K562 (cell line): ENCODE measurements at regions not wholly inside any gene's neighbourhood (a gene's known extent, or its start where the extent isn't known, plus 50 kb on each side); places are given as distances from the start of the nearest gene placed in this dataset.

Experiments used
- ATAC-seq: fragments of 200-7000 bp; cut with Tn5 transposase; 3 replicates; pipeline ENCODE4 v1.9.1; 2020; ENCODE audit warnings: moderate library complexity
- BruUV-seq: library from RNA; stranded (reverse); fragments of 400-500 nt; replicated peaks from 2 replicates; lab custom pipeline; 2021; lab: Mats Ljungman, UMichigan
- CTCF ChIA-PET: fragments of 300-600 bp; formaldehyde crosslinking; extraction: SDS; loops from one replicate; lab custom pipeline; 2021; ENCODE audit warnings: low intra/inter-chr PET ratio; lab: Yijun Ruan, JAX
- POLR2A ChIA-PET: fragments of 300-600, 350-650 bp; sonication (Branson Sonifier 250); formaldehyde crosslinking; extraction: SDS; loops from one replicate; lab custom pipeline; 2021; ENCODE audit warnings: antibody characterized with exemption, inconsistent platforms; lab: Yijun Ruan, JAX
- DNase-seq, 4 experiments: peaks; one replicate each; pipeline versions ENCODE4 v3.0.0 to v3.0.0-alpha.2; 2011 to 2018; ENCODE audit warnings: low spot score in 3 of 4, mixed read lengths in 3 of 4; ENCODE audit errors: extremely low read depth in 1 of 4
- FAIRE-seq: peaks from 2 replicates; lab custom pipeline; 2011; peaks lifted over from hg19 to GRCh38; lab: Jason Lieb, UNC
- H2AFZ ChIP-seq: 2 replicates; pipeline ENCODE4 v1.6.0; 2011; ENCODE audit warnings: low read depth, low read length, control low read depth, inconsistent platforms
- H3K27ac ChIP-seq: fragments of 200-600 bp; 3 replicates; pipeline ENCODE4 v1.8.0; 2011; ENCODE audit warnings: low read depth, mild to moderate bottlenecking, control low read depth, inconsistent platforms, low read length, moderate library complexity, mixed read lengths; ENCODE audit errors: extremely low read depth
- H3K27me3 ChIP-seq, 2 experiments: fragments of 300-600 bp in 1 of 2; 2 replicates in 1 of 2; 3 replicates in 1 of 2; pipeline versions ENCODE4 v1.6.0 to v1.8.0; 2011; ENCODE audit warnings: inconsistent platforms in 2 of 2, low read length in 2 of 2, mild to moderate bottlenecking in 1 of 2, mixed read lengths in 1 of 2, moderate library complexity in 1 of 2; ENCODE audit not compliant: control insufficient read depth in 2 of 2, insufficient read depth in 2 of 2
- H3K36me3 ChIP-seq: fragments of 300-600 bp; 3 replicates; pipeline ENCODE4 v1.8.0; 2011; ENCODE audit warnings: mild to moderate bottlenecking, low read length, inconsistent platforms; ENCODE audit not compliant: control insufficient read depth, insufficient read depth
- H3K4me1 ChIP-seq, 2 experiments: fragments of 200-600 bp in 1 of 2; replicated peaks in 1 of 2; 2 replicates in 1 of 2; 3 replicates in 1 of 2; pipeline versions ENCODE4 v1.5.1 to v1.8.0; 2011; ENCODE audit warnings: inconsistent platforms in 2 of 2, low read length in 2 of 2, mild to moderate bottlenecking in 1 of 2, mixed read lengths in 1 of 2, moderate library complexity in 1 of 2; ENCODE audit not compliant: control insufficient read depth in 2 of 2, insufficient read depth in 2 of 2
- H3K4me2 ChIP-seq: 2 replicates; pipeline ENCODE4 v1.6.1; 2011; ENCODE audit warnings: low read length, control low read depth, inconsistent platforms, mixed read lengths; ENCODE audit not compliant: insufficient read depth
- H3K4me3 ChIP-seq: fragments of 200-600 bp; sonication (generic), shearing (Covaris generic); 2 replicates; pipeline ENCODE4 v1.5.1; 2016; ENCODE audit warnings: control low read depth, inconsistent platforms
- H3K79me2 ChIP-seq: fragments of 200-600 bp; 3 replicates; pipeline ENCODE4 v1.8.0; 2011; ENCODE audit warnings: low read length, inconsistent platforms; ENCODE audit not compliant: control insufficient read depth, insufficient read depth
- H3K9ac ChIP-seq, 2 experiments: 2 replicates each; pipeline versions ENCODE4 v1.6.0 to v1.6.1; 2011; ENCODE audit warnings: low read depth in 2 of 2, low read length in 2 of 2, control low read depth in 1 of 2, inconsistent platforms in 1 of 2, mild to moderate bottlenecking in 1 of 2, mixed read lengths in 1 of 2; ENCODE audit not compliant: insufficient read depth in 1 of 2
- H3K9me1 ChIP-seq: one replicate; pipeline ENCODE4 v1.6.0; 2011; ENCODE audit warnings: inconsistent platforms, mild to moderate bottlenecking, low read length, moderate library complexity; ENCODE audit not compliant: control insufficient read depth, insufficient read depth
- H3K9me3 ChIP-seq: replicated peaks from 2 replicates; pipeline ENCODE4 v1.5.1; 2011; ENCODE audit warnings: low read depth, low read length, inconsistent platforms; ENCODE audit not compliant: control insufficient read depth, insufficient read depth
- H4K20me1 ChIP-seq: replicated peaks from 2 replicates; pipeline ENCODE4 v1.6.1; 2011; ENCODE audit warnings: low read length, inconsistent platforms, mixed read lengths; ENCODE audit not compliant: control insufficient read depth, insufficient read depth
- CC2D1A ChIP-seq: fragments of 450-650 bp; IDR thresholded peaks from 2 replicates; pipeline ENCODE4 v1.6.1; 2017; ENCODE audit warnings: mild to moderate bottlenecking
- CEBPB ChIP-seq: fragments of 450-650 bp; IDR thresholded peaks from 2 replicates; pipeline ENCODE4 v1.6.1; 2016; ENCODE audit warnings: missing genetic modification characterization, missing compliant biosample characterization
- CEBPG ChIP-seq, 3 experiments: fragments of 200-800 bp in 1 of 3; sonication (Bioruptor generic) in 1 of 3; sonication (generic) in 1 of 3; formaldehyde crosslinking in 1 of 3; IDR thresholded peaks in 2 of 3; conservative IDR thresholded peaks in 1 of 3; 2 replicates each; pipeline versions ENCODE4 v1.6.1 to v1.8.0; 2016 to 2022; ENCODE audit warnings: missing compliant biosample characterization in 2 of 3, missing genetic modification characterization in 2 of 3, mild to moderate bottlenecking in 1 of 3, missing genetic modification reagents in 1 of 3
- CXXC5 ChIP-seq: fragments of 250-450 bp; sonication (Bioruptor Pico); IDR thresholded peaks from 2 replicates; pipeline ENCODE4 v1.8.0; 2022; ENCODE audit warnings: inconsistent platforms, mild to moderate bottlenecking, moderate library complexity
- GATAD2A ChIP-seq: fragments of 450-650 bp; IDR thresholded peaks from 2 replicates; pipeline ENCODE4 v1.6.1; 2017
- LCOR ChIP-seq: sonication (generic); formaldehyde crosslinking; IDR thresholded peaks from 2 replicates; pipeline ENCODE4 v1.8.0; 2022; ENCODE audit warnings: mild to moderate bottlenecking, missing genetic modification reagents
- SRSF9 ChIP-seq: fragments of 200-400 bp; formaldehyde crosslinking; IDR thresholded peaks from 2 replicates; pipeline ENCODE4 v1.6.1; 2017; ENCODE audit warnings: low read depth, low read length, borderline replicate concordance
- XRCC4 ChIP-seq: IDR thresholded peaks from one replicate; pipeline ENCODE4 v1.6.1; 2011; ENCODE audit not compliant: insufficient read depth, insufficient read length; ENCODE audit errors: extremely low read depth
- ZNF644 ChIP-seq: fragments of 200-800 bp; sonication (Bioruptor generic); IDR thresholded peaks from 2 replicates; pipeline ENCODE4 v1.6.1; 2016; ENCODE audit warnings: low read depth, missing genetic modification characterization, missing compliant biosample characterization
- ZNF717 ChIP-seq: fragments of 250-450 bp; sonication (Bioruptor Pico); IDR thresholded peaks from 2 replicates; pipeline ENCODE4 v1.5.0; 2021
- WGBS: fragments of 100-300 bp; shearing (Covaris generic); methylation state at CpG from one replicate; pipeline ENCODE4 v1.1.6; 2016; ENCODE audit warnings: low coverage, mixed read lengths; ENCODE audit not compliant: insufficient coverage; ENCODE audit errors: missing lambda C conversion rate; 5-methylcytosine and 5-hydroxymethylcytosine counted together
- in situ Hi-C: fragments of 300-500 bp; cut with MboI; formaldehyde crosslinking; loops from 4 replicates; pipeline ENCODE4 v1.15.0; 2018; ENCODE audit warnings: inconsistent platforms, mixed read lengths
- intact Hi-C: fragments of 100-400 bp; cut with micrococcal nuclease; formaldehyde crosslinking; loops from 2 replicates; pipeline ENCODE4 v1.14.2; 2022

GRCh38 chr1:55472115-55472514, 257.0 kb upstream of the USP24 start:
- Histone ChIP-seq H3K79me2 (no peaks in the 10 kb centered on the region), H4K20me1 (no peaks in the 10 kb centered on the region), H3K36me3 (no peaks in the 10 kb centered on the region), H3K9ac (no peak overlapping the region), H3K4me3 (no peak overlapping the region), H3K27ac (no peak overlapping the region), H3K4me1 (peaks cover 10 to 30% of the 10 kb centered on the region in 2 experiments; a peak in 4 of 5 replicates), H3K4me2 (no peak overlapping the region), H3K9me3 (no peaks in the 10 kb centered on the region), H2AFZ (peak overlapping the region; percentile 66), H3K9me1 (no peaks in the 10 kb centered on the region), H3K27me3 (no peaks in the 10 kb centered on the region)
- no peak for TF ChIP-seq ZNF644 (tag)
- TF ChIP-seq CC2D1A: no peak
- no peak for TF ChIP-seq CEBPG (CRISPR knock-in tag; IDR thresholded peaks at IDR 0.05)
- TF ChIP-seq CEBPG (tag; conservative IDR thresholded peaks at IDR 0.05 in 1 of 2, IDR thresholded peaks at IDR 0.05 in 1 of 2): peak; percentile 32 to 78; a peak in 2 of 4 replicates
- no peak for TF ChIP-seq XRCC4
- TF ChIP-seq SRSF9: no peak
- TF ChIP-seq LCOR (CRISPR knock-in tag): no peak
- TF ChIP-seq CXXC5 (CRISPR knock-in tag): no peak
- TF ChIP-seq GATAD2A: no peak
- TF ChIP-seq ZNF717: no peak
- TF ChIP-seq CEBPB: 0 out of 2 replicates have a peak, but pooled peaks have one; percentile 40
- no peak for DNase-seq
- ATAC-seq: no peak
- ChIA-PET CTCF (no interaction called here), POLR2A (no interaction called here)
- in situ Hi-C loops (no loop called here), intact Hi-C loops (no loop called here)
- WGBS: 50% methylated on average over 1 of the region's 1 CpG
- no TSS peak for BruUV-seq
- no peak for FAIRE-seq
